ENCODE measurements at regions not wholly inside any gene's neighbourhood (a gene's known extent, or its start where the extent isn't known, plus 50 kb on each side); places are given as distances from the start of the nearest gene placed in this dataset.

DNA sequence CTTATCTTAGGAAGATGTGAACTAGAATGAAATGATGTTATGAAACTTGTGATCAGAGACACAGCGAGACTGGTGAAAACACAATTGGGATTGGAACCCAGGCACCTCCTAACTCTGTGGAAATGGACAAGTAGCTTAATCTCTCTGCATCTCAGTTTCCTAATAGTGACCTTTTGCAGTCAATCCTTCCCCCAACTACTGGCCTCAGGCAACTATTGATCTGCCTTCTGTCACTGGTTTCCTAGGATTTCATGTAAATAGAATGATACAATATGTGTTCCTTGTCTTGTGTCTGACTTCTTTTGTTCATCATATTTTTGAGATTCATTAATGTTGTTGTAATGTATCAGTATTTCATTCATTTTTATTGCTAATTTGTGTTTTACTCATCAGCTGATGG lies 341.7 kb downstream of the REEP3 start:
- TF ChIP-seq CTCF (IDR thresholded peaks at IDR 0.05; ENCODE audit: extremely low read depth, missing control alignments): no peak
- DNase-seq (ENCODE audit: low spot score): no peak

GRCh38 chr10:63865210-63865609 lies 344.0 kb downstream of the REEP3 start:
- no peak for DNase-seq (ENCODE audit: low spot score)
- no peak for TF ChIP-seq CTCF (IDR thresholded peaks at IDR 0.05; ENCODE audit: extremely low read depth, missing control alignments)

- peak; percentile 81 for TF ChIP-seq CTCF (IDR thresholded peaks at IDR 0.05; ENCODE audit: extremely low read depth, missing control alignments)
- peak; percentile 72 for DNase-seq (ENCODE audit: low spot score)
These were observed 345.0 kb downstream of the REEP3 start for GRCh38 chr10:63866075-63866746.

DNA sequence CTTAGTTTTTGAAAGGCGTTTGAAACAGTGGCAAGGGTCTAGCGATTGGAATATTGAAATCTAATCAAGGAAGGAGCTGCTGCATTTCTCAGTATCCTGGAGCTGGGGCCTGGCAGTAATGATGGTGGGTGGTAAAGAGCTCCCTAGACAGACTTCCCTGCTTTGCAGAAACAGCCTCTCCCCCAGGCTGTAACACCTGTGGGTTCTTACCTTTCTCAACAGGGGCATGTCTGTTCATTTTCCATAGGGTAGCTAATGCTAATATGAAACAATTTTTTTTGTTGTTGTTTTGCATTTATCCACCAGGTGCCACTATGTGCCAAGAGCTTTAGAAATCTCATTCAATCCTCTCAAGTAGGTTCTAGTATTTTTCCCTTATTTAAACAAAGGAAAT lies 345.5 kb downstream of the REEP3 start:
- no peak for DNase-seq (ENCODE audit: low spot score)
- no peak for TF ChIP-seq CTCF (IDR thresholded peaks at IDR 0.05; ENCODE audit: extremely low read depth, missing control alignments)

DNA sequence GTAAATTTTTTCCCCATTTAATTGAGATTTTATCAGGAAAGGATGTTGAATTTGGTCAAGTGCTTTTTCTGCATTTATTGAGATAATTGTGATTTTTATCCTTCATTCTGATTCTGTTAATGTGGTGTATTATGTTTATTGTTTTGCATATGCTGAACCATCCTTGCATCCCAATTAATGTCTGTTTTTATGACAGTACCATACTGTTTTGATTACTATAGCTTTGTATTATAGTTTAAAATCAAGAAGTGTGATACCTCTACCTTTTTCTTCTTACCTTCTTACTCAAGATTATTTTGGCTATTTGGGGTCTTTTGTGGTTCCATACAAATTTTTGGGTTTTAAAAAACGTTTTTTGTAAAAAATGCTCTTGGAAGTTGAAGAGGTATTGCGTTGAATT lies 357.2 kb downstream of the REEP3 start:
- no peak for TF ChIP-seq CTCF (IDR thresholded peaks at IDR 0.05; ENCODE audit: extremely low read depth, missing control alignments)
- DNase-seq (ENCODE audit: low spot score): no peak

GRCh38 chr10:63883861-63884260 lies 362.7 kb downstream of the REEP3 start:
- no peak for TF ChIP-seq CTCF (IDR thresholded peaks at IDR 0.05; ENCODE audit: extremely low read depth, missing control alignments)
- DNase-seq (ENCODE audit: low spot score): no peak

- DNase-seq (ENCODE audit: low spot score): no peak
- no peak for TF ChIP-seq CTCF (IDR thresholded peaks at IDR 0.05; ENCODE audit: extremely low read depth, missing control alignments)
These were observed 363.2 kb downstream of the REEP3 start for GRCh38 chr10:63884426-63884825.

Measured in GM20000 (cell line).